ENCODE measurements at regions not wholly inside any gene's neighbourhood (a gene's known extent, or its start where the extent isn't known, plus 50 kb on each side); places are given as distances from the start of the nearest gene placed in this dataset.

GRCh38 chr4:166635367-166635766, 598.9 kb downstream of the SPOCK3 start:
- H3K27ac ChIP-seq (ENCODE audit: extremely low read depth, low read depth, low read length): no peak overlapping the region
- TF ChIP-seq ZNF626 (tag by site-specific recombination; IDR thresholded peaks at IDR 0.05) (no peak), ZNF558 (tag by site-specific recombination; IDR thresholded peaks at IDR 0.05) (peak; percentile 92)
- no peaks in the 10 kb centered on the region for H3K36me3 ChIP-seq (ENCODE audit: control insufficient read depth in 2 of 2, insufficient read depth in 1 of 2, low read length in 2 of 2)
- no peaks in the 10 kb centered on the region for H3K4me1 ChIP-seq (ENCODE audit: control insufficient read depth, insufficient read depth, low read length)
- POLR2A ChIA-PET: no interaction called here
- CTCF ChIA-PET: interaction anchor here (0.7 kb wide), 1 partner anchor 38 kb away, joined by 3 read pairs; no protein-coding TSS in a partner anchor
- H3K9me3 ChIP-seq (ENCODE audit: control insufficient read depth, insufficient read depth, low read depth, low read length): no peaks in the 10 kb centered on the region
- no peak overlapping the region for H3K4me3 ChIP-seq (ENCODE audit: low read depth, low read length)

GRCh38 chr4:166637816-166638215, 596.5 kb downstream of the SPOCK3 start:
- ChIA-PET POLR2A (no interaction called here), CTCF (interaction anchor here (0.6 kb wide), 1 partner anchor 1996 kb away, joined by 3 read pairs; no protein-coding TSS in a partner anchor)
- Histone ChIP-seq H3K36me3 (ENCODE audit: control insufficient read depth in 2 of 2, insufficient read depth in 1 of 2, low read length in 2 of 2) (no peaks in the 10 kb centered on the region), H3K27ac (ENCODE audit: extremely low read depth, low read depth, low read length) (no peak overlapping the region), H3K4me3 (ENCODE audit: low read depth, low read length) (no peak overlapping the region), H3K4me1 (ENCODE audit: control insufficient read depth, insufficient read depth, low read length) (no peaks in the 10 kb centered on the region), H3K9me3 (ENCODE audit: control insufficient read depth, insufficient read depth, low read depth, low read length) (no peaks in the 10 kb centered on the region)
- TF ChIP-seq SCRT2 (tag by site-specific recombination; IDR thresholded peaks at IDR 0.05): no peak
- no peak for TF ChIP-seq ELK4 (IDR thresholded peaks at IDR 0.05; ENCODE audit: borderline replicate concordance, low read depth, low read length)
- TF ChIP-seq ZNF221 (tag by site-specific recombination; IDR thresholded peaks at IDR 0.05; ENCODE audit: borderline replicate concordance): no peak
- TF ChIP-seq ZNF621 (tag by site-specific recombination; IDR thresholded peaks at IDR 0.05): no peak
- no peak for TF ChIP-seq ZNF837 (tag by site-specific recombination; IDR thresholded peaks at IDR 0.05)
- no peak for TF ChIP-seq CTCF (tag by site-specific recombination; IDR thresholded peaks at IDR 0.05)
- TF ChIP-seq HOXC10 (CRISPR knock-in tag; IDR thresholded peaks at IDR 0.05): no peak
- TF ChIP-seq FEZF1 (tag by site-specific recombination; IDR thresholded peaks at IDR 0.05): no peak
- no peak for TF ChIP-seq ZNF791 (tag by site-specific recombination; IDR thresholded peaks at IDR 0.05)
- TF ChIP-seq ZNF302 (tag by site-specific recombination; IDR thresholded peaks at IDR 0.05; ENCODE audit: low read depth): no peak
- no peak for TF ChIP-seq RBAK (tag by site-specific recombination; IDR thresholded peaks at IDR 0.05)
- no peak for TF ChIP-seq ZNF266 (tag by site-specific recombination; IDR thresholded peaks at IDR 0.05; ENCODE audit: low read depth)
- no peak for TF ChIP-seq ZBTB26 (tag by site-specific recombination; optimal IDR thresholded peaks at IDR 0.05)
- no peak for TF ChIP-seq ZBTB44 (tag by site-specific recombination; IDR thresholded peaks at IDR 0.05)
- no peak for TF ChIP-seq PRDM10 (tag by site-specific recombination; IDR thresholded peaks at IDR 0.05)
- TF ChIP-seq REST (tag by site-specific recombination; IDR thresholded peaks at IDR 0.05): no peak
- TF ChIP-seq ZNF664 (tag by site-specific recombination; IDR thresholded peaks at IDR 0.05): no peak
